GM04504 (cell line): ENCODE measurements at regions not wholly inside any gene's neighbourhood (a gene's known extent, or its start where the extent isn't known, plus 50 kb on each side); places are given as distances from the start of the nearest gene placed in this dataset.
"Not testable (repeated sequence)": the region's sequence is repeated elsewhere in the genome, so short reads cannot be mapped to it uniquely, and the experiment has no call there.

ENCODE experiments used
- DNase-seq: peaks from one replicate; pipeline ENCODE4 v3.0.0-alpha.2; 2012; ENCODE audit warnings: low read depth

DNA sequence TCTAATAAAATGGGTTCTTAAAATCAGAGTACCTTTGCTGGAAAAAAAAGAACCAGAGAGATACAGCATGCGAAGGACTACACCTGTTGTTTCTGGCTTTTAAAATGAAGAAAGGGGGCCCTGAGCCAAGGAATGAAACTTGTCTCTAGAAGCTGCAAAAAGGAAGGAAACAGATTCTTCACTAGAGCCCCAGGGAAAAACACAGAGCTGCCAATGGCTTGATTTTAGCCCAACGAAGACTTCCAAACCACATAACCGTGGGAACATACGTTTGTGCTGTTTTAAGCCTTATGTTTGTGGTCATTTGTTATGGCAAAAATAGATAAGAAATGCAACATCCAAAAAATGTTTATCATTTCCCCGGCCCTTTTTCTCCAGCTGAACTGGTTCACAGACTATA, 780.0 kb downstream of the SORCS1 start:
- DNase-seq: no peak

DNA sequence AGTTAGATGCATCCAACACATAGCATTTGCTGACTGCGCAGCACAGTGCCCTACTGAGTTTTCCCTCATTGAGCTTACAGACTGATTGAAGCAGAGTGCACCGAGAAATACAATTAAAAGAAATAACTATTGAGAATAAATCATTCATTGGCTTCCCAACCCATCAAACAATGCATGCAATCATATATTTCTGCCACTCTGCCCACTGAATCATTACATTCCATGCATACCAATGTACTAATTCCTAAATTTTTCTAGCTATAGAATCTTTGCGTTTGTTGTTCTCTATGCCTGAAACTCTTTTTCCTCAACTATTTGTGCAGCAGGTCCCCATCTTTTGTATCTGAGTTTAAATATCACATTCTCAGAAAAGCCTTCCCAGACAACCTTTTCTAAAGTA, 783.8 kb downstream of the SORCS1 start:
- DNase-seq: no peak

DNA sequence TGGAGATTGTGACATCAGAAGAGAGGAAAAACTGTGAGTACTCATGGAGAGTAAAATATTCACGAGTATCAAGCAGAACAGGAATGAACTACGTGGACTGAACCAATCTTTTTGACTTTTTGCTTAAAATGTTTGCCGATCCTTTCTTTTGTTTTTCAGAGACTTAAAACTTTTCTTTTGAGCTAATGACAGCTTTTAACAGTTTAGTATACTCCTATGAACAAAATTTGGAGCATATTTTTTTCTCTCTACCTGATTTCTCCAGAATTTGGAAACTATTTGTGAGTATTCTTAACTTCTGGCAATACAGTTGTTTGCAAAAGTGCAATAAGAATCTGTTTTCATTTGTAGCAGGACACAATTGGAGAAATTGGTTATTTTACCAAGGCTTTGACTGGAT, 786.3 kb downstream of the SORCS1 start:
- no peak for DNase-seq

DNA sequence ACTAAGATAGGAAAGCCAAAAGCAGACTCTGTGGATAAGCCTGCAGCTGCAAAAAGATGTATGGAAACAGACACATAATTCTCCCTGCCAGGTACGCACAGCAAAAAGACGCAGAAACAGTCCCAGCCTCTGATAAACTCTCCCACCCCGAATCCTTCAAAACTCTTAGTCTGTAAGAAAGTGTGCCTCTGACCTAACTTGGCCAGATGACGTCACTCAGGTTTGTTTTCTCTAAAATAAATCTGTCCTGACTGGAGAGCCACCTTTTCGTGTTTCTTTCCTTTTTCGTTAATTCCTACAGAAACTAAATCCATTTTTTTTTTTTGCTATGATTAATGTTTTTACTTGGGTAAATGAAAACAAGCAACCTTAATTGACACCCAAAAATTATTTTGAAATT, 793.8 kb downstream of the SORCS1 start:
- no peak for DNase-seq

DNA sequence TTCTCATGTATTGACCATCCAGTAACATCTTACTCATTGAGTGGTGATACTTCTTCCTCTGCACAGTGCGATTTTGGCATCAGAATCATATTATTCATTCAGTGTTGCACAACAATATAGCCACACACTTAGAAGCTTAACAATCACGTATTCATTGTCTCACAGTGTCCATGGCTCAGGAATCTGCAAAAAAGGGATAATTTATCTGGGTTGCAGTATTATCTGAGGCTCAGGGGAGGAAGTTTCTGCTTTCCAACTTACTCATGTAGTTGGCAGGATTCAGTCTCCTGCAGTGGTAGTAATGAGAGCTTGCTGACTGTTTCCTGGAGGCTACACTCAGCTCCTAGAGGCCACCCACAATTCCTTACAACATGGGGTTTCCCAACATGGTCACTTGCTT, 803.6 kb downstream of the SORCS1 start:
- peak; percentile 70 for DNase-seq

DNA sequence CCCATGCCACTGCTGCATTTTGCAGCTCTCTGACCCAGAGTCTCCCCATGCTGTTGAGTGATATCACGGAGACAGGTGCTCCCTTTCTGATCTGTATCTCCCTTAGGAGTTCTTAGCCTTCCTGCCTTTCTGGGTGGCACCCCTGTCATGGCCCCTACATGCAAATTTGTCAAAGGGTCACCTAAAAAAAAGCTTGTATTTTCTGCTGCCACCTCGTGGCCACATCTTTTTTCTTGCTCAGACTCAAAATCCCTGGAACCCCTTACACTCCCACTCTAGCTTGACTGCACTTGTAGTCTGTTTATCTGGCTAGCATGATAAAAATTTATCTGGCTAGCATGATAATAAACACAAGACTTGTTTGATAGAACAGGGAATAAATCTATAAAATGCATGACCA, 809.1 kb downstream of the SORCS1 start:
- no peak for DNase-seq

DNA sequence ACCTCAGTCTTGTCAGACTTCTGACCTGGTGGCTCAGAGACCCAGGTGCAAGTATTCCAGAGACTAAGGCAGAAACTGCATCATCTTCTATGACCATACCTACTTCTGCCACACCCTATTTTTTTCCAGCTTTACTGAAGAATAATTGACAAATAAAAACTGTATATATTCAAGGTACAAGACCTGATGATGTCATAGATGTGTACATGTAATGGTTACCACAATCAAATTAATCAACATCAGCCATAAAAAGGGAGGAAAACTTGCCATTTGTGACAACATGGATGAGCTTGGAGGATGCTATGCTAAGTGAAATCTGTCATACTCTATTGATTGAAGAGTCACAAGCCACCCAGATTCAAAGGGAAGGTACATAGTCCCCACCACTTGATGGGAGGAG, 815.6 kb downstream of the SORCS1 start:
- no peak for DNase-seq

DNA sequence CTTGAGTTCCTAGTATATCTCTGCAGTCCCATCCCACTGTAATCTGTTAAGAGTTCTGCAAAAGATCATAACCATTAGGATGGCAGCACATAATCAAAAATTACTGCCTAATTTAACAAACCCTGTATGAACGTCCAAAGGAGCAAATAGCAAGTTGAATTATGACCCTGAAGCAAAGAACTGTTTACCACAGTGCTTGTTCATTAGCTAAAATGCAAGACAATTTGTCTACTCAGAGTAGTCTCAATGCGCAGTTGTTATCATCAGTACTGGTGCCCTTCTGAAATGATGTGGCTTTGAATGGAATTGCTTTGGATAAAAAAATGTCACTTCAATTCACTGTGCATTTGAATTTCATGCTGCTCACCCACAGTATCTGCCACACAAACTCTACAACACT, 817.0 kb downstream of the SORCS1 start:
- DNase-seq: no peak

DNA sequence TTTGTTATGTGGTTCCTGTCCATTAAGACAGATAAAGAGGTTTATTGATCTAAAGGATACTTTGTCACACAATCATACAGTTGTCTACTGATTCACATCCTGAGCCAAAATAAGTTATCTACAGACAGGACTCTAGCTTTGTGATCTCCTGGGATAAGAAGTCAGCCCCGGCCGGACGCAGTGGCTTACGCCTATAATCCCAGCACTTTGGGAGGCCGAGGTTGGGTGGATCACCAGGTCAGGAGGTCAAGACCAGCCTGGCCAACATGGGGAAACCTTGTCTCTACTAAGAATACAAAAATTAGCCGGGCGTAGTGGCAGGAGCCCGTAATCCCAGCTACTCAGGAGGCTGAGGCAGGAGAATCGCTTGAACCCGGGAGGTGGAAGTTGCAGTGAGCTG, 821.0 kb downstream of the SORCS1 start:
- DNase-seq: not testable (repeated sequence)

DNA sequence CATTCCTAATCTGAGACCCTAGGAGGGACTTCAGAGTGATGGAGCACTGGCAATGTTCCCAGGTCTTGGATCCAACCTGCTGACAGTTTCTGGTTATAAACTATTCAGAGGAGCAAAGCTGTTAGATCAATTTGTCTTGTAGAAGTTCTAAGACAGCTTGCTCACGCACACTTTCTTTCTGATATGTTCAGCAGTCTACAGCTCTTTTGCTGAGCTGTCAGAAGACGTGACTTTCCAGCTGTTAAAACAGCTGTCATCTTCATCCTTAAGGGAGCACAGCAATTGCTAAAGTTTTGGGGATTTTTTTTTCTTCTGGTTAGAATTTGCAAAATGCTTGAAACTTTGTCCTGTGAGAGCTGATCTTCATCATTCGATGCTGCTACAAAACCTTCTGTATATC, 823.1 kb downstream of the SORCS1 start:
- no peak for DNase-seq

DNA sequence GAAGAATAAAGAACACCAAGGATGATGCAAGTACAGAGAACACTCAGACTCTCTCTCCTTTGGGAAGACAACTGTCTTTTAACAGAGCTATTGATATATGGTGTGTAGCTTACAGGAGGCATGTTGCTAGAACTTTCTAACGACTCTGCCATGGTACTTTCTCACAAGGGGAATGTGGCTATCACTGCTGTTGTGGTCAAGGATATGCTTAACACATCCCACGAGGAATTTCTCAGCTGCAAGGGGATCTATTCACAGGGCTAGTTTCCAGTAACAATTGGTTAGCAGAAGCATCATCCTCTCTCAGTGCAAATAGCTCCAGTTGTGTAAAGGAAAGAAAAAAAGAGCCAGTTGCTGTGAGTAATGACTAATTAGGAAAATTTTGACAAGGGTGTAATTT, 826.0 kb downstream of the SORCS1 start:
- DNase-seq: no peak

DNA sequence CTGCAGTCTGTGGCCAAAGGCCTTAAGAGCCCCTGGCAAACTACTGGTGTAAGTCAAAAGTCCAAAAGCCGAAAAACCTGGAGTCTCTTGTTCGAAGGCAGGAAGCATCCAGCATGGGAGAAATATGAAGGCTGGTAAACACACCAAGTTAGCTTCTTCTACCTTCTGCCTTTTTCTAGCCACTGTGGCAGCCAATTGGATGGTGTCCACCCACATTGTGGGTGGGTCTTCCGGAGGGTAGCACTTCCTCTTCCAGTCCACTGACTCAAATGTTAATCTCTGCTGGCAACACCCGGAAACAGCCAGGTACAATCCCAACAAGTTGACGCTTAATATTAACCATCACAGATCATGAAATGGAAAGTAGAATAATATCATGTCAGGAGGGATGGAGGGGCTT, 827.6 kb downstream of the SORCS1 start:
- no peak for DNase-seq

DNA sequence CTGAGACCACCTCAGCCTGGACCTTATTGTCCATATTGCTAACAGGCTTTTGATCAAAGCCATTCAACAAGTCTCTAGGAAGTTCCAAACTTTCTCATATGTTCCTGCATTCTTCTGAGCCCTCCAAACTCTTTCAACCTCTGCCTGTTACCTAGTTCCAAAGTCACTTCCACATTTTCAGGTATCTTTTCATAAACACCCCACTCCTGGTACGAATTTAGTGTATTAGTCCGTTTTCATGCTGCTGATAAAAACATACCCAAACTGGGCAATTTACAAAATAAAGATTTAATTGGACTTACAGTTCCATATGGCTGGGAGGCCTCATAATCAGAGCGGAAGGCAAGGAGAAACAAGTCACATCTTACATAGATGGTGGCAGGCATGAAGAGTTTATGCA, 836.8 kb downstream of the SORCS1 start:
- DNase-seq: no peak

DNA sequence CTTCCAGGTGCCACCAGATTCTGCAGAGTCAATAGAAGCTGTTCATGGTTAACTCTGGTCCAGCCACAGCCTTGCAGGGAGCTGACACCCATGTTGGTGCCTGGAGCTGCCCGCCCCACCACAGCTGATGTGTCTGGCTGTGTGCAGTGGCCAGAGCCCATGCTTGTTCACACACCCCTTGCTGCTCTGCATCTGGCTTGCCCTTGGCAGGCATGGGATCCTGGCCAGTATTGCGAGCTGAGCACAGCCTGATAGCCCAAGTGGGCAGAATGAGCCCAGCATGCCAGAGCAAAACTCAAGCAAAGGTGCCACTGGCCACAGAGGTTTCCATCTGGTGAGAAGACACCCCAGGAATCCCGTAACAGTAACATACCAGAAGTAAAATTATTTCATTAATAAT, 843.6 kb downstream of the SORCS1 start:
- no peak for DNase-seq

DNA sequence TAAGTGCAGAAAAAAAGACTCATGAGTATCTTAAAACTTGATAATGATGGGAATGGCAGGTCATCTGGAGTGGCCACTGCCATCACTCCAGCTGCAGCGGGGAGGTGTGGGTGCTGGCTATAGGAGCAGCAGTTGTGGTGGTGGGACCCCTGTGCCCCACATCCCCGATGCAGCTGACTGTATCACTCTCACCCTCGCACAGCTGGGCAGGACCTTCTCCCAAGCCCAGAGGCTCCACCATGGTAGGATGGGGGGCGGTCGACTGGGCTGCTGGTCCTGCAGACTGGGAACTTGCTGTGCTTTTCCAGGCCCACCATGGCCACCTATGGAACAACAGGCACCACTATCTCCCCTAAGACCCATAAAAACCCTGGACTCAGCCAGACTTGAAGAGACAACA, 844.4 kb downstream of the SORCS1 start:
- no peak for DNase-seq

DNA sequence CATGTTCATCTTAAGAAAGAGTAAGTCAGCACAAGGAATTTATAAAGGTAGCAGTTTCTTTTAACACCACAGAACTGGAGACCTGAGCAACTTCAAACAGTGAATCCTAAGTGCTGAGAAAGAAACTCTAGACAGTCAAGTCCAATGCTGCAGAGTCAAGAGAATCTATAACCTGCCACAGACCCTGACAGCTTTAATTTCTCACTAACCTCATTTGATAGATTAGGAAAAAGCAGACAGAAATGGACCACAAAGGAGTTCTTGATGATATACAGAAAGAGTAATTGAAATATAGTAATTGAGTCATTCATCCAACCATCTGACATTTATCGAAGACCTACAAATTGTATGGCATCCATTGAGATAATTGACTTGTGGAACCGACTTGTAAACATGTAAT, 847.0 kb downstream of the SORCS1 start:
- no peak for DNase-seq

DNA sequence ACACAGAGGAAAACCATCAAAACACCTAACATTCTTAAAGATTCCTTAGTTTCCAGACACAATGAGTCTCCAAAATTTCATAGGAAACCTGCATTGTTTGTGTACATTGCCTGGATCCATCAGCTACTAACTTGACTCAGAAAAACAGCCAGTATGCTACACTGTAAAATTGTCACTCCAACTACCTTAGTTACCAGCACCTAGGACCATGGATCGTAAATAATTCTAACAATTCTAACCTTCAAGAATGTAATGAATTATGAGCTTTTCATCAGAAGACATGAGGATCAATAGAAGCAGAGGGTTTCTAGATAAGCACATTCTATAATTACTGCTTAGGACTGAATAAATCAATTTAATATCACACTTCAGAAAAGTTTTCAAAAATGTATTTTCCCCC, 851.5 kb downstream of the SORCS1 start:
- DNase-seq: no peak

DNA sequence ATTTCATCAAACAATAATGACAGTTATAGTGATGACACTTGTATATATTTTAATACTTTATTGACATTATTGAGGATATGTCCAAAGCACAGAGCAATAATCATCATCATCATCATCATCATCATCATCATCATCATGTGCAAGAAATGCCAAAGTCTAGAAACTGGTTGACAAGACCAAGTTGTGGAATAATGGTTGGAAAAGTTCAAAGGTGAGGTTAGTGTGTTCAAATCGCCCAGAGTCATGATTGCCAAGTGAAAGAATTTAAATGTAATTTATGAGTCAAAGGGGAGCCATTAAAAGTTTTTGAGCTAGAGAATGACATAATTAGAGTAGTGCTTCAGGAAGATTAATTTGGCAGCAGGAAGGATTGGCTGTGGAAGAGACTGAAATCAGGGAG, 852.4 kb downstream of the SORCS1 start:
- no peak for DNase-seq

DNA sequence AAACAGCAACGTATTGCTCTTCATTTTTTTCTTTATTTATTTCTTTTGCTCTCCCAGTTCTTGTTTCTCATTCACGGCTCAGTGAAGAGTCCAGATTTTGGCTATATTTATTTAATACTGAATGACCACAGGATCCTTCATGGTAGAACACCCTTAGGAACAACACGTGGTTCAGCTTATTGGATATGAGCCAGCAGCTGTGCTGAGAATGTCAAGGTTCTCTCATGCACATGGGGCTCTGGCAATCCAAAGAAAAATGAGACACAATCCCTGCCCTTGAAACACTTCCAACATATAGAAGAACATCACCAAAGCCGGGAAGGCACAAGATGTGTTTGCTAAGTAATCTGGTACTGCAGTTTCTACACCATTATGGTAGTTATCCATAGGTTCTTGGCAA, 852.9 kb downstream of the SORCS1 start:
- DNase-seq: no peak

DNA sequence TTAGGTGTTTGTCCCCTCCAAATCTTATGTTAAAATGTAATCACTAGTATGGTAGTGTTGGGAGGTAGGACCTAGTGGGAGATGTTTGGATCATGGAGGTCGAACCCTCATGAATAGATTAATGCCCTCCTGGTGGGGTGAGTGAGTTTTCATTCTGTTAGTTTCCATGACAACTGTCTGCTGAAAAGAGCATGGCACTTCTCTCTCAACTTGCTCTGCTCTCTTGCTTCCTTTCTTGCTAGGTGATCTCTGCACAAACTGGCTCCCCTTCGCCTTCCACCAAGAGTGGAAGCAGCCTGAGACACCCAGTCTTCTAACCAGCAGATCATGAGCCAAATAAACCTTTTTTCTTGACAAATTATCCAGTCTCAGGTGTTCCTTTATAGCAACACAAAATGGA, 853.9 kb downstream of the SORCS1 start:
- DNase-seq: no peak

DNA sequence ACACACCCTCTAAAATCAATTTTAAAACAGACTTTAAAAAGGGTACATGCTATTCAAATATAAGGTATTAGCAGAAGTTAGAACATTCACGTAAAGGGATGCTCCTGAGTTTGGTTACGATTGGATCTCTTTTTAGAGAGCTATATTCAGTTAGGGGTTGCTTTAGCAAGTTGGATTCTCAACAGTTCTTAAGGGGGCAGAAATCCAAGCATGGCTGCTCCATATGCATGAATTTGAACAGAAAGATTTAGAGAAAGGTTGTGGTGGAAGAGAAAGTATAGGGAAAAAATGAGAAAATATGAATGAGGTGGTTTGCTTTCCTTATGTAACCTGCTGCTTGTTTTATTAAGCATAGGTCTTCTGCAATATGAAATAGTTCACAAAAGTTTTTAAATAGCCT, 855.1 kb downstream of the SORCS1 start:
- DNase-seq: no peak

DNA sequence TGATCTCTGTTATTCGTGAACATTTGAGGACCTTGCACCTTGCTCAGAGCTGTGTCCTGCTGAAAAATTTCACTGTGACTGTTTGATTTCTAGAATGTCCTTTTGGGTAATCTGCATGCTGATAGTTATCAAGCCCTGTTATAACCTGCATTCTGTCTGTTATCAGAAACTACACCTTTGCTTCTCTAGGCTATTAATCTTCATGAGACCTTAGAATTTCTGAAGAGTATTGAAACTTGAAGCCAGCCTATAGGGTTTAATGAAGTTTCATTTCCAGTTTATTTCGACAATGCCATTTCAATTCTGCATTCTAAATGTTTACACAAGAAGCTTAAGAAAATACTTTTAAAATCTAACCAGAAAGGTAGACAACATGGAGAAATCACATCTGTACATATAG, 856.2 kb downstream of the SORCS1 start:
- DNase-seq: no peak

DNA sequence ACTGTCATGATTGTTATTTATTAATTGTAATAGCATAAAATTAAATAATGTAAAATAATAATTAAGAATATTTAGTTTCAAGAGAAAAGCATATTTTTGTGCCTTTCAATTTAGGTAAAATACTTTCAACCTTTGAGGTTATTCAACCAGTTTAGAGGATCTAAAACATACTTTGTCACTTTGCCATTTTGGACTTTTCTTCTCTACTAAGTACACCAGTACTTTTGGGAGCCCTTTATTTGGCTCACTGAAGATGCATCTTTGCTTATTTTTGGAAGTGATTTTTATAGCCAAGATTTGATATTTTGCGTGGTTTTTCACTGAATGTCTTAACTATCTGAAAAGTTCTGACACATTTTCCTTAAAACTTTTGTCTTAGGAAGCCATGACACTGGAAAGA, 860.5 kb downstream of the SORCS1 start:
- no peak for DNase-seq

DNA sequence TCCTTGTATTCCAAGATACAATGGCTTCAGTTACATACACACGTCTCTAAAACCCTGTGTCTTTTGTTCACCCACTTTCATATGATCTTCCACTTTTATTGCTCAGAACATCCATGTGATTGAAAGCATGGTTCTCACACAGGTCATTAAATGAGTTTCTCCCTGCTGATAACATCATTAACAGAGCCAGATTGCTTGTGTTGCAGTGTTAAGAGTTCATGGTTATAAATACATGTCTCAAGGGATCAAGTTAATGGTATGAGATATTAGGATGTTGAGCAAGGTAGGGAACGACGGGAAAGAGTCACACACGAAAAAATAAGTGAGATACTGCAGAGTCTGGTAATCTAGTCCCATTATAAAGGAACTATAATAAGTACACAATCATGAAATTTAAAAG, 861.5 kb downstream of the SORCS1 start:
- DNase-seq: no peak

DNA sequence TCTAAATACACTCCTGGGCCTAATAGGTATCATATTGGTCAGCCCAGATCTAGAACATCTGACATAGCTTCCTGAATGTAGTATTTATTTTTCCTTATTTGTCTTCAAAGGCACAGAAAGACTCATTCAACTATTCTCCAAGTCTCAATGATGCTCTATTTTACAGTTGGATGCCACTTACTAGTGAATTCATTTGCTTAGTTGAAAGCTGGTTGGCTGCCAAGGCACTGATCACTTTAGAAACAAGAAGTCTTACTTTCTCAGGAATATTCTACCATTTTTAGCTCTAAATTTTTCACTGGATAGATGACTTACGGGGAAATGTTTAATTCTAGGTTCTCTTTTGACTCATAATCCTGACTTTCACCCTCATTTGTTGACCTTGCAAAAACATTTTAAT, 863.4 kb downstream of the SORCS1 start:
- no peak for DNase-seq
